ENCODE measurements at regions not wholly inside any gene's neighbourhood (a gene's known extent, or its start where the extent isn't known, plus 50 kb on each side); places are given as distances from the start of the nearest gene placed in this dataset.

- DNase-seq (ENCODE audit: low read depth in 2 of 2), result no peak
Measured at GRCh38 chr6:121499666-121500065, 64.2 kb downstream of the GJA1 start.

DNA sequence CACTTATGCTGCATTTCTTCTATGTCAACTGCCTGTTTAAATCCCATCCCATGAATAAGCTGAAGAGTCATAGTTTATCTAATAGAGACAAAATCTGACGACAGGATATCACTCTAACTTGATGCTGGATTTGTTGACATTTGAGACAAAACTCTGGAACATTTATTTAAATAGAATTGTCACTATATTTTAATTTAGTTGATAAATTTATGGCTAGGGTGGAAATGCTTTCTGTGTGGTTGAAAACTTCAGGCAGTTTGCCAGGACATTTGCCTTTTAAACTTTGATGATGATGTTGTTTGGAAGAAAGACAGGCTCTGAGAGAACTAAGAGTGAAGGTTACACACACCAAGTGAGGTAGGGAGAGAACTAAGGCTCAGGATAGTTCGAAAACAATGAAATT lies 68.1 kb downstream of the GJA1 start:
- no peak for DNase-seq (ENCODE audit: low read depth in 2 of 2)

DNA sequence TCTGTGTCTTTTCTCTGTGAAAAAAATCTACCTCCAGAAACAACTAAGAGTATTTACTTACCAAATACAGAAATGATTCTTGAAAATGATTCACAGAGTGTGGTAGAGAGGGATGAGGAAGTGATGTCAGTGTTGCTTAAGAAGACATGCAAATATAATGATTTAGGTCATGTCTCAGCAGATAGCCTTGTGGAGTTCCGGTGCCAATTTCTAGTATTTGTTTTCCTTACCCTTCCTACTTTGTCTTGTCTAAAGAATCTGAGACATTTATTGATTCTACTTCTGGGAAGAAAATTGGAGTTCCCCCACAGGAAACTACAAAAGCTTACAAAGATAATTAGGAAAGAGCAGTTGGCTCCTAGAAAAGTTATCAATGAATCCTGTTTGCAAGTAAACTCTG lies 68.8 kb downstream of the GJA1 start:
- DNase-seq (ENCODE audit: low read depth in 2 of 2), result peak; percentile 54 to 64

DNA sequence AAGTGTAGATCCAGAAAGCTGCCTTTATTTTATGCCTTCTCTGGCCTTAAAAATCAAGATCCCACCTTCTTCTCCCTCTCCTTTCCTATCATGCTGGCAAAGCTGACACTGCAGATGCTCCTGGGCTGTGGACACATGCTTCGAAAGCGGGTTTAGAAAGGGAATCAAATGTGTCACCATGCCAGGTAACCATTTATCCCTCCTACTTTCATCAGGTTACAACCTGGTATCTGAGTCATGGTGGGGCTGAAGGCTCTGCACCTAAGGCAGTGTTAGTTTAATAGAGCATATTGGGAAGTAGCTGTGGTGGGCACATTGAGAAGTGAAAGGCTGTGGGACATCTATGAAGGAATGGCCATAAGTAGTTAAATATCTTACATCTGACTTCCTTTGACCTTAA lies 69.8 kb downstream of the GJA1 start:
- no peak for DNase-seq (ENCODE audit: low read depth in 2 of 2)

GRCh38 chr6:121506761-121507754 lies 71.6 kb downstream of the GJA1 start:
- no peak for DNase-seq (ENCODE audit: low read depth in 2 of 2)

GRCh38 chr6:121510568-121511177 lies 75.2 kb downstream of the GJA1 start:
- no peak for DNase-seq (ENCODE audit: low read depth in 2 of 2)

- DNase-seq (ENCODE audit: low read depth in 2 of 2), result no peak
Measured at GRCh38 chr6:121515630-121516265, 80.3 kb downstream of the GJA1 start.

DNA sequence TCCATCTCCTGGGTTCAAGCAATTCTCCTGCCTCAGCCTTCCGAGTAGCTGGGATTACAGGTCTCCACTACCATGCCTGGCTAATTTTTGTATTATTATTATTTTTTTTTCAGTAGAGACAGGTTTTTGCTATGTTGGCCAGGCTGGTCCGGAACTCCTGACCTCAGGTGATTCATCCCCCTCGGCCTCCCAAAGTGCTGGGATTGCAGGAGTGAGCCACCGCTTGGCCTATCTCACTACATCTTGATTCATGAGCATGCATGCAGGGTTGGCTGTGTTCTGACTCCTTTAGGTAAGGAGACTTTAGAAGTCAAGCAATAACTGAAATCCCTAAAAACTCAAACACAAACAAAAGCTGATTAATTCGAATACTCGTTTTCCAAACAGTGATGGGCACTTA lies 80.9 kb downstream of the GJA1 start:
- DNase-seq (ENCODE audit: low read depth in 2 of 2), result no peak

- DNase-seq (ENCODE audit: low read depth in 2 of 2), result no peak
Measured at GRCh38 chr6:121520337-121521163, 85.1 kb downstream of the GJA1 start.

DNA sequence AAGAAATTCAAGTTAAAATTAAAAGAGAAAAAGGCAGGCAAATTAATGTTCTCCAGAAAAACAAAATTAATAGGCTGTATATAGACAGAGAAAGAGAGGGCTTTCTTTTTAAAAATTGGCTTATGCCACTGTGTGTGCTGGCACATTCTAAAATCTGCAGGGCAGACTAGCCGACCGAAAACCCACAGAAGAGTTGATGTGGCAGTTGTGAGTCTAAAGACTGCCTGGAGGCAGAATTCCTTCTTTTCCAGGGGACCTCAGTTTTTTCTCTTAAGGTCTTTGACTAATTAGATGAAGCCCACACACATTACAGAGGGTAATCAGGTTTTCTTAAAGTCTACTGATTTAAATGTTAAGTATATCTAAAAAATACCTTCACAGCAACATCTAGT lies 85.7 kb downstream of the GJA1 start:
- DNase-seq (ENCODE audit: low read depth in 2 of 2), result no peak

GRCh38 chr6:121522265-121522664 lies 86.8 kb downstream of the GJA1 start:
- no peak for DNase-seq (ENCODE audit: low read depth in 2 of 2)

- DNase-seq (ENCODE audit: low read depth in 2 of 2), result no peak
Measured at GRCh38 chr6:121522771-121523386, 87.4 kb downstream of the GJA1 start.

DNA sequence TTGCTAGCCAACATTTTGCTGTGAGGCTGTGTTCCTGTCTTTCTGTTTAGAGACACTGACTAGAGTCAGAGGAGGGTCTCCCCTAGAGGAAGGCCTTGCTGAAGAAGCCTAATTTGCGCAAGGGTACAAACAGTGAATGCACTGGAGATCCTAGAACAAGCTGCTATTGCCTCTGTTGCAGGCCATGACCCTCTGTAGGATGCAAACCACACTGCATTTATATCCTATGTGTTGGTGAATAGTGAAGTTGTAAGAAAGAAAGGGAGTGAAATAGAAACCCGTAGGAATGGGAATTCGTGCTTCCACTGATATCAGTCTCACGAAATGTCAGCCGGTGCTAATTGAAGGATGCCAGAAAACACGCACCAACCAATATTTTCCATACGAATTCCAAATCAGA lies 88.2 kb downstream of the GJA1 start:
- DNase-seq (ENCODE audit: low read depth in 2 of 2), result no peak

GRCh38 chr6:121526282-121526681 lies 90.8 kb downstream of the GJA1 start:
- no peak for DNase-seq (ENCODE audit: low read depth in 2 of 2)

DNA sequence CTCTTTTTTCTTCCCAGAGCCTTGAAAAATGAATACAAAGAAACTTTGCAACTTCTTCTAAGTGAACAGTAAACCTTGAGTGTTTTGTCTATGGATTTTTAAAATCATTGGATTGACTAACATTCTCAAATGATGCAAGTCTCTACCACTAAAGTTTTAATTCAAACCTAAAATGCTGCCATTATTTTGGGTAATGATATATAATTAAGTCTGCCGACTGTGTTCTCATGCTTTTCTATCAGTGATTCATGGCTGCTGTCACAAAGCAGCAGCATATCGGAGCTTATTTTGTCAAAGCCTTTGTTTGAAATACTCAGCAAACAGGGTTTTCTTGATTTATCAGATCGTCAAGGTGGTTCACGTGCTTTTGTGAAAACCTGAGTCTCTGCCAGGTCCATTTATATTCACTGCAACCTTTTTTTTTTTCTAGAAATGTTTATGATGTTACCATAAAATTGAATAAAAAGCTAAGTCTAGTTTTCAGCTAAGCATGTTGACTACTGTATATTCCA lies 96.3 kb downstream of the GJA1 start:
- DNase-seq (ENCODE audit: low read depth in 2 of 2), result no peak

DNA sequence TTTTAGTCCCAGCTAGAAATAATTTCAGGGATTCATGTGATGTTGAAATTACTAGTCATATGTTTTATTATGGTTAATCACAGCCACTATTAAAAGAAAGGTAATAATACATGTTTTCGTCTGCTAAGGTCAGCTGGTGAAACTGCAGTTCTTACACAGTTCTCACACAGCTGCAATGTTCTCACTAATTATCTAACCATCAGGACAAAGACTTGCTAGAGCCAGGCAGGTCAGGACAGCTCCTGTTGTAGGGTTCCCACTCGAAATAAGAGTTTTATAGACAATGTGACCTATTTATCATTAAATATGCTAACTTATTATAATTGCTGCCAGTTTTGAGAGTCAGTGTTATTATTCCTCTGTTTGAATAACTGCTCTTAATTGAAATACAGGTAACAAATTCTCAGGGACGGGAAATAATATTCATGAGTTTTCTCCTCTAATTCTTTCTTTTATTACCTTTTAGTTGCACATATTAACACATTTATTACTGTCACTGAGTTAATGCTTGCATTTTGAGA lies 97.9 kb downstream of the GJA1 start:
- DNase-seq (ENCODE audit: low read depth in 2 of 2), result no peak

DNA sequence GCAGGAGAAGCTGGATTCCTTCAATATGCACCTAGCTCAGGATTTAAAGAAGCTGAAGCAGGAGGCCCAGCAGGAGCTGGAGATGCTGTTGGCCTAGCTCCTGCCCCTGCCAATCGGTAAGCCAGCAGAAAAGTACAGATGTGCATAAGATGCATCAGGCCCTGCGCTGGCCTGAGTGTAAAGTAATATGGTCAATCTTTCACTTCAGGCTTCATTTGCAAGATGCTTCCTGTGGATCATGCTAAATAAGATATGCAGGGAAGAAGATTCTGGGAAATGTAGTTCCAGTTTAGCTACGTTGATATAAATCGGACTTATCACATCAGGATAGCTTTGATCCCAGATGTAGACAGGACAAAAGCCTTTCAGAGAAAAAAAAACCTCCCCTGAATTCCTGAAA lies 100.3 kb downstream of the GJA1 start:
- DNase-seq (ENCODE audit: low read depth in 2 of 2), result no peak

DNA sequence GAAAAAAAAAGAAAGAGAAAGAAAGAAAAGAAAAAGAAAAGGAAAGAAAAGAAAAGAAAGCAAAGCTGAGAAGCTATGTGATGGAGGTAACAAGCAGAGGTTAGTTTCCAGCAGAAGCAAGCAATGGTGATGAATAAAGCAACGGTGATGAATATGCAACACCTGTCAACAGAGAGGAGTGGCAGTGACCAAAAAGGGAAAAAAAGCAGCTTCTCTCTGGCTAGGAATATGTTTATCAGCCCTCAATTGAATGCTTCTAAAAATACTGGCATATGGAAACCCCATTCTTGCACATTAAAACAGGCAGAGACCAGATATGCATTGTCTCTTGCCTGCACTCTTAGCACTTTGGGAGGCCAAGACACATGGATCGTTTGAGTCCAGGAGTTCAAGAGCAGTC lies 100.9 kb downstream of the GJA1 start:
- no peak for DNase-seq (ENCODE audit: low read depth in 2 of 2)

DNA sequence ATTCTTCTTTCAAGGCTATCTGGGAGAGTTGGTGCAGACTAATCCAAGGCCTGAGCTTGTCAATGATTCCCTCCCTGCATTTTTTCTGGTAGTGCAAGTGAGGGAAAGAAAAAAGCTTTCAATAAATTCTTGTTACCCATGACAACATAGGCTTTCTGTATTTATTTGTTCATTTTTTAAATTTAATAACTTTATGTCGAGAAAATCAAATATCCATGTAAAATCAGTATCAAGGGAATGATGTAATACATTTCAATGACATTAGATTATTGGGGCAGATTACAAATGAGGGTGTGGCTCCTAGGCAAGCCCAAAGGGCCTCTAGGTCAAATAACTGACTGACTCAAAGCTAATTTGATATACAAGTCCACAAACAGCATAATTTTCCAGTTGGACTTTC lies 104.0 kb downstream of the GJA1 start:
- no peak for DNase-seq (ENCODE audit: low read depth in 2 of 2)

DNA sequence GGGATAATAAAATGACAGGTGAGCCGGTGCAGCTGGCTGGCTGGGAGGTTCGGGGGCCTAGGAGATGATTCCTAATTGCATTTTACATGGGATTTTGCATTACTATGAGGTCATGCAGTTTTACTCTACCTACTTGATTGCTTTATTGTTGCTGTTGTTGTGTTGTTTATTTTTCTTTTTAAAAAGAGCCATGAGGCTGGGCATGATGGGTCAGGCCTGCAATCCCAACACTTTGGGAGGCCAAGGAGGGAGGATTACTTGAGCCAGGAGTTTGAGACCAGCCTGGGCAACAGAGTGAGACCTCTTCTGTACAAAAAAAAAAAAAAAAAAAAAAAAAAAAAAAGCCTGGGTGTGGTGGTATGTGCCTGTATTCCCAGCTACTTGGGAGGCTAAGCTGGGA lies 104.8 kb downstream of the GJA1 start:
- no peak for DNase-seq (ENCODE audit: low read depth in 2 of 2)

DNA sequence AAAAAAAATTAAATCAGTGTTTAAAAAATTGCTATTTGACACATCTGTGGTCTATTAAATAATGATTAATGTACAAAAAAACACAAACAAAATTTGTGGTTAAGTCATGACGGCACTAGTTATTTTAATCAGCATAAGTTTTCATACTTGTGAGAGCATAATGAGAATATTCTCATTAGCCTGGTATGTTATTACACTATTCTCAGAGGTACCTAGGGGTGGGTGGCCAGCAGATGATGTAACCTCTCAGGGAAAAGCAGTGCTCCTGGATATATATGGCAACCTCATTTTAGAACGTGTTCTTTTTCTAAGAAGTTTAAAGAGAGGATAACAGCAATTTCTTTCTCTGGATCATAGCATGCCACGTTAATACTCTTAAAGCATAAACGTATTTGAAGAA lies 109.2 kb downstream of the GJA1 start:
- DNase-seq (ENCODE audit: low read depth in 2 of 2), result peak in 1 of 2 experiments; percentile 23

All from fibroblast of skin of left biceps (primary cell).